ENCODE measurements at regions not wholly inside any gene's neighbourhood (a gene's known extent, or its start where the extent isn't known, plus 50 kb on each side); places are given as distances from the start of the nearest gene placed in this dataset.
"Not testable (repeated sequence)": the region's sequence is repeated elsewhere in the genome, so short reads cannot be mapped to it uniquely, and the experiment has no call there.

GRCh38 chrX:40362291-40362690 lies 218.5 kb upstream of the ATP6AP2 start:
- not testable (repeated sequence) for DNase-seq

GRCh38 chrX:40360557-40360956 lies 220.2 kb upstream of the ATP6AP2 start:
- DNase-seq: no peak

- no peak for DNase-seq
Measured at GRCh38 chrX:40359593-40359992, 221.2 kb upstream of the ATP6AP2 start.

GRCh38 chrX:40358994-40359393 lies 221.8 kb upstream of the ATP6AP2 start:
- no peak for DNase-seq

- no peak for DNase-seq
Measured at GRCh38 chrX:40349251-40349650, 231.5 kb upstream of the ATP6AP2 start.

GRCh38 chrX:40346379-40346778 lies 234.4 kb upstream of the ATP6AP2 start:
- DNase-seq: no peak

GRCh38 chrX:40343319-40343718 lies 237.5 kb upstream of the ATP6AP2 start:
- no peak for DNase-seq

GRCh38 chrX:40340116-40340515 lies 240.7 kb upstream of the ATP6AP2 start:
- DNase-seq: no peak

GRCh38 chrX:40333344-40333743 lies 235.6 kb upstream of the BCOR start:
- DNase-seq: no peak

GRCh38 chrX:40331762-40332161 lies 234.0 kb upstream of the BCOR start:
- no peak for DNase-seq

- no peak for DNase-seq
Measured at GRCh38 chrX:40331353-40331752, 233.6 kb upstream of the BCOR start.

GRCh38 chrX:40329616-40330015 lies 231.9 kb upstream of the BCOR start:
- DNase-seq: no peak

- DNase-seq: no peak
Measured at GRCh38 chrX:40327085-40327484, 229.3 kb upstream of the BCOR start.

- no peak for DNase-seq
Measured at GRCh38 chrX:40326186-40326965, 228.6 kb upstream of the BCOR start.

GRCh38 chrX:40325161-40325560 lies 227.4 kb upstream of the BCOR start:
- DNase-seq: no peak

- no peak for DNase-seq
Measured at GRCh38 chrX:40323977-40324376, 226.2 kb upstream of the BCOR start.

- no peak for DNase-seq
Measured at GRCh38 chrX:40320819-40321218, 223.1 kb upstream of the BCOR start.

GRCh38 chrX:40318801-40319200 lies 221.0 kb upstream of the BCOR start:
- DNase-seq: no peak

- DNase-seq: no peak
Measured at GRCh38 chrX:40318076-40318475, 220.3 kb upstream of the BCOR start.

GRCh38 chrX:40316502-40316901 lies 218.7 kb upstream of the BCOR start:
- no peak for DNase-seq

GRCh38 chrX:40314070-40314469 lies 216.3 kb upstream of the BCOR start:
- DNase-seq: no peak

- no peak for DNase-seq
Measured at GRCh38 chrX:40313269-40313668, 215.5 kb upstream of the BCOR start.

- DNase-seq: no peak
Measured at GRCh38 chrX:40310447-40310846, 212.7 kb upstream of the BCOR start.

GRCh38 chrX:40310016-40310415 lies 212.3 kb upstream of the BCOR start:
- DNase-seq: no peak

- DNase-seq: no peak
Measured at GRCh38 chrX:40307871-40308270, 210.1 kb upstream of the BCOR start.

Measured in activated CD4-positive, alpha-beta T cell treated with anti-CD3 and anti-CD28 coated beads, Interleukin-10, Interleukin-2, amounts not matched to agents 100 ng/mL and 50 ng/mL, durations not matched to agents 16 hours and 8 hours (primary cell).